GM12872 (cell line): ENCODE measurements at regions not wholly inside any gene's neighbourhood (a gene's known extent, or its start where the extent isn't known, plus 50 kb on each side); places are given as distances from the start of the nearest gene placed in this dataset.

ENCODE experiments used
- TF ChIP-seq, protein P1 (sequence below): IDR thresholded peaks from 3 replicates; pipeline ENCODE4 v1.5.1; 2011; ENCODE audit warnings: low read depth, mild to moderate bottlenecking, low read length, moderate library complexity; ENCODE audit not compliant: insufficient read depth

DNA sequence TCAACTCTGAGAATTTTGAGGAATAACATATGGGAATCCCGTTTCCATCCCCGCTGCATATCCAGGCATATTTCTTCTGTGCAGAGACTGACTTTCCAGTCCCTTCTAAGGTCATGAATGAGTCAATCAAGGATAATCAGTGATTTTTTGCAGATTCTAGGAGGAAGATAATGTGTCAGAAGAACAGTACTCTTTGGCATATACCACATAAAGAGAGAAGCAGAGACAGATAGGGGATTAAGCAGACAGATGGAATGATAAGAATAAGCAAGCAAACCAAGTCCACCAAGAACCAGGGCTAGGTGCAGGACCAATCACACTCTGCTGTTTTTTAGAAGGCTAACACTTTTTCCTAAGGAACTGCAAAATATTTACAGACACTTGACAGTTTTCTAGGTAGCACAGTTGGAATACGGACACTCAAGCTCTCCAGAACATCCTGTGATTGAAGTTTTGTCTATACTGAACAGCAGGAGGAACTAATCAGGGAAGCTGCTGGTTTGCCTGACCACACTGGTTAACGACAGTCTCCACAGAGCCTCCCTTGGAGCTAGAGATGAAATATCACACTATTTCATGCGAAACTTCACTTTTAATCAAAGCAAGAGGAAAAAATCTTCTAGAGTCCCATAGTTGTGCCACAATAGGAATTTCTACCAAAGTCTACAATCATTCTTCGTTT is 450.0 kb upstream of the KCNMB2 start:
- TF ChIP-seq, protein P1, sequence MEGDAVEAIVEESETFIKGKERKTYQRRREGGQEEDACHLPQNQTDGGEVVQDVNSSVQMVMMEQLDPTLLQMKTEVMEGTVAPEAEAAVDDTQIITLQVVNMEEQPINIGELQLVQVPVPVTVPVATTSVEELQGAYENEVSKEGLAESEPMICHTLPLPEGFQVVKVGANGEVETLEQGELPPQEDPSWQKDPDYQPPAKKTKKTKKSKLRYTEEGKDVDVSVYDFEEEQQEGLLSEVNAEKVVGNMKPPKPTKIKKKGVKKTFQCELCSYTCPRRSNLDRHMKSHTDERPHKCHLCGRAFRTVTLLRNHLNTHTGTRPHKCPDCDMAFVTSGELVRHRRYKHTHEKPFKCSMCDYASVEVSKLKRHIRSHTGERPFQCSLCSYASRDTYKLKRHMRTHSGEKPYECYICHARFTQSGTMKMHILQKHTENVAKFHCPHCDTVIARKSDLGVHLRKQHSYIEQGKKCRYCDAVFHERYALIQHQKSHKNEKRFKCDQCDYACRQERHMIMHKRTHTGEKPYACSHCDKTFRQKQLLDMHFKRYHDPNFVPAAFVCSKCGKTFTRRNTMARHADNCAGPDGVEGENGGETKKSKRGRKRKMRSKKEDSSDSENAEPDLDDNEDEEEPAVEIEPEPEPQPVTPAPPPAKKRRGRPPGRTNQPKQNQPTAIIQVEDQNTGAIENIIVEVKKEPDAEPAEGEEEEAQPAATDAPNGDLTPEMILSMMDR: no peak

DNA sequence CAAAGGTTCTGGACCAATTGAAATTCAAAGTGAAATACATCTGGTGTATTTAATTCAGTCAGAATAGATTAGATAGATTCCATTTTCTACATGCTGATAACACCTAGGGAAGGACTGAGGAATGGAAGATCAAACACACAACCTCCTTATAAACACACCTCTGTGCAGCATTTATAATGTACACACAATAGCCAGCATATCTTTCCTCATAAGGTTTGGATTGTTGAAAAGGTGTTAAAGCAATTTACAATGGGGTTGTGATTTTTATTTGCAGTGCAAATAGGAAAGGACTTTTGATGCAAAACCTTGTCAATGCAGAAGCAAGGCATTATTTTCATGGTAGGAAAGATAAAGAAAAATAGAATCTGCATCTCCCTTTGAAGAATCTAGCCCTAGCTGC is 448.9 kb upstream of the KCNMB2 start:
- TF ChIP-seq, protein P1: no peak

DNA sequence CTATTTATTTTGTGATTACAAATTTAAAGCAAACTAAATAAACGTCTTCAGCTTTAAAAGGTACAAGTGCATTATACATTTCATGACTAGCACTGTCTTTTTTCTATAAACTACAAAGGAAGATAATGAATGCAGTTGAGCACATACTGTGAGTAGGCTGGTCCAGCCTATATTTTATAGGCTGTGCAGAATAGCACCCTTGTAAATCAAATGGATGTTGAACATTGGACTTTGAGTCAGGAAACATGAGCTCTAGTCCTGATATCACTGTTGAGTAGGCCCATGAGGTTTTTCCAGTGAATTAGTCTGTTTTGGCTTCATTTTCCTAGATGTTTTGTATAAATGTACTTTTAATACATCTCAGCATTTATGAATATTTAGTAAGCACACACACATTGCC is 447.3 kb upstream of the KCNMB2 start:
- TF ChIP-seq, protein P1: no peak

DNA sequence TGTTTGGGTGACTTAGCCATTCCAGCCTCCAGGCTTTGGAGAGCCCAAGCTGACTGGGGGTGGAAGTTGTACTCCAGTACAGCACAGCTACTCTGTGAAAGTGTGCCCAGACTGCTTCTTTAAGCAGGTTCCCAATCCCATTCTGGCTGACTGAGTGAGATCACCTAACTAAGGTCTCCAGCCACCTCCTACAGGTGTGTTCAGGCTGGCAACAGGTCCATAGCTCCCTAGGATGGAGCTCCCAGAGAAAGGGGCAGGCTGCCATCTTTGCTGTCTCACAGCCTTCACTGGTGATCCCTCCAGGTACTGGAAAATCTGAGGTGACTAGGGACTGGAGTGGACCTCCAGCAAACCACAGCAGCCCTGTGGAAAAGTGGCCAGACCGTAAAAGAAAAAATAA is 445.3 kb upstream of the KCNMB2 start:
- TF ChIP-seq, protein P1: no peak

DNA sequence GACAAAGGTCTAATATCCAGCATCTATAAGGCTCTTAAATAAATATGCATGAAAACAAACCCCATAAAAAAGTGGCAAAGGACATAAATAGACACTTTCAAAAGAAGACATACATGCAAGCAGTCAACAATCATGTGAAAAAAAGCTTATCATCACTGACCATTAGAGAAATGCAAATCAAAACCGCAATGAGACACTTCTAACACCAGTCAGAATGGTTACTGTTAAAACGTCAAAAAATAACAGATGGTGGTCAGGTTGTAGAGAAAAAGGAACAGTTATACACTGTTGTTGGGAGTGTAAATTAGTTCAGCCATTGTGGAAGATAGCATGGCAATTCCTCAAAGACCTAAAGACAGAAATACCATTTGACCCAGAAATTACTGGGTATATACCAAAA is 440.7 kb upstream of the KCNMB2 start:
- TF ChIP-seq, protein P1: no peak

DNA sequence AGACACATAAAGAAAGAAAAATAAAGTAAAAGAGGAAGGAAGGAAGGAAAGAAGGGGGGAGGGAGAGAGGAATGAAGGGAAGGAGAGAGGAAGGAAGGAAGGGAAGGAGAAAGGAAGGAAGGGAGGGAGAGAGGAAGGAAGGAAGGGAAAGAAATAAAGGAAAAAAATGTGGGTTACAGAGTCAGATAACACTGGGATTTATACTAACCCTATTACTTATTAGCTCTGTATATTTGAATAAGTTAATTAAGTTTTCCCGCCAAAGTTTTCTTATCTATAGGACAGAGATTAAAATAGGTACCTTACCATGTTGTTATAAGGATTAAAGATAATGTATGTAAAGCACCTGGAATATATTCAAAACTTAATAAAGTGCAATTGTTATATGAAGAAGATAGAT is 439.3 kb upstream of the KCNMB2 start:
- TF ChIP-seq, protein P1: no peak

DNA sequence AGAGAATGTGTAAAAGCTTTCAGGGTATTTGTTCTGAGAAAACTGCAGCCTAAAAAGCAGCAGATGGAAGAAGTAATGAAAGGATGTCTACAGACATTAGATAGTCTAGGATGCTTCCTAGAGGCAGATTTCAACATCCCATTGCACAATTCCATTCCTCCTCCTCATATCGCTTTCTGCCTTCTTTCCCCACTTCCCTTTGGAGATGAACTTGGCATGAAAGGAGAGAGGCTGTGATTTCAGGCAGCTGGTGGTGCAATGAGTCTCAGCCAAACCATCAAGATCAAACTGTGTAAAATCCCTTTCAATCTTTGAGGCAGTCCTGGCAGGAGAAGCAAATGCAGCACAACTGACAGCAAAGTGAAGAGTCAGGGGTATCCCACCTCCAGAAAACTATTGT is 438.7 kb upstream of the KCNMB2 start:
- TF ChIP-seq, protein P1: no peak
